Caco-2 (cell line): ENCODE measurements at regions not wholly inside any gene's neighbourhood (a gene's known extent, or its start where the extent isn't known, plus 50 kb on each side); places are given as distances from the start of the nearest gene placed in this dataset.

Experiments
- BruUV-seq: library from RNA; stranded (reverse); fragments of 400-500 nt; replicated peaks from 2 replicates; lab custom pipeline; 2021; lab: Mats Ljungman, UMichigan
- CTCF ChIA-PET: fragments of 300-600 bp; sonication (Branson Sonifier 250); formaldehyde crosslinking; loops from one replicate; lab custom pipeline; 2022; ENCODE audit warnings: antibody characterized with exemption; lab: Charles Lee
- POLR2A ChIA-PET: fragments of 300-600 bp; sonication (Branson Sonifier 250); formaldehyde crosslinking; loops from one replicate; lab custom pipeline; 2022; ENCODE audit warnings: antibody characterized with exemption; lab: Charles Lee
- DNase-seq, 2 experiments: peaks; one replicate each; pipeline versions ENCODE4 v3.0.0 to v3.0.0-alpha.2; 2020 to 2022
- H3K27me3 ChIP-seq: replicated peaks from 2 replicates; pipeline ENCODE4 v1.6.0; 2011; ENCODE audit warnings: low read length; ENCODE audit not compliant: control insufficient read depth, insufficient read depth
- H3K36me3 ChIP-seq: 2 replicates; pipeline ENCODE4 v1.5.1; 2011; ENCODE audit warnings: low read length; ENCODE audit not compliant: control insufficient read depth, insufficient read depth
- H3K4me1 ChIP-seq: fragments of 250-450 bp; sonication (Bioruptor Pico); 2 replicates; pipeline ENCODE4 v1.5.1; 2020; ENCODE audit warnings: mild to moderate bottlenecking
- H3K4me3 ChIP-seq: 2 replicates; pipeline ENCODE4 v1.5.1; 2011; ENCODE audit warnings: low read depth, mild to moderate bottlenecking, control low read depth, low read length
- H3K9me3 ChIP-seq: fragments of 250-450 bp; sonication (Bioruptor Pico); 2 replicates; pipeline ENCODE4 v1.5.1; 2020; ENCODE audit warnings: mild to moderate bottlenecking, moderate library complexity
- H3K27ac Mint-ChIP-seq: one replicate; pipeline ENCODE4 v1.8.0; 2022; ENCODE audit warnings: mixed read lengths; ENCODE audit not compliant: unreplicated experiment
- H3K27me3 Mint-ChIP-seq: one replicate; pipeline ENCODE4 v1.8.0; 2022; ENCODE audit warnings: mixed read lengths; ENCODE audit not compliant: insufficient read depth, unreplicated experiment
- H3K36me3 Mint-ChIP-seq: one replicate; pipeline ENCODE4 v1.8.0; 2022; ENCODE audit warnings: mild to moderate bottlenecking, mixed read lengths; ENCODE audit not compliant: insufficient read depth, unreplicated experiment
- H3K4me1 Mint-ChIP-seq: one replicate; pipeline ENCODE4 v1.8.0; 2022; ENCODE audit warnings: low read depth, mixed read lengths; ENCODE audit not compliant: unreplicated experiment
- H3K4me3 Mint-ChIP-seq: one replicate; pipeline ENCODE4 v1.8.0; 2022; ENCODE audit warnings: mild to moderate bottlenecking, moderate library complexity, mixed read lengths; ENCODE audit not compliant: unreplicated experiment
- H3K9me3 Mint-ChIP-seq: one replicate; pipeline ENCODE4 v1.8.0; 2022; ENCODE audit warnings: mixed read lengths; ENCODE audit not compliant: unreplicated experiment
- intact Hi-C: fragments of 100-400 bp; cut with micrococcal nuclease; formaldehyde crosslinking; loops from one replicate; pipeline ENCODE4 v1.10.0; 2022; ENCODE audit not compliant: unreplicated experiment
- TF ChIP-seq, protein P1 (sequence below), 2 experiments: fragments of 200-600 bp in 1 of 2; IDR thresholded peaks; 1 replicate in 1 of 2; 2 replicates in 1 of 2; pipeline versions ENCODE4 v1.5.1 to v1.8.0; 2011 to 2022; ENCODE audit warnings: antibody characterized with exemption in 1 of 2, control low read depth in 1 of 2, inconsistent platforms in 1 of 2, low read depth in 1 of 2, low read length in 1 of 2, mild to moderate bottlenecking in 1 of 2, moderate library complexity in 1 of 2; ENCODE audit not compliant: insufficient read depth in 1 of 2, severe bottlenecking in 1 of 2, unreplicated experiment in 1 of 2

DNA sequence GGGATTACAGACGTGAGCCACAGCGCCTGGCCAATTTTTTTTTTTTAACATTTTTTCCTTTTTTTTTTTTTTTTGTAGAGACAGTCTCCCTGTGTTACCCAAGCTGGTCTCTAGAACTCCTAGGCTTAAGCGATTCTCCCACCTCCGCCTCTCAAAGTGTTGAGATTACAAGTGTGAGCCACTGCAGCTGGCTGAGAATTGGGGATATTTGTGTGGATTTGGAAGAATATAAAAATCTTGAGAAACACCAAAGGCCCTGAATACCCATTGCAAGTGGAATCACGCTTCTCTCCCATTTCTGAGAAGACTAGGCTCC lies 79.9 kb upstream of the ABCC4 start:
- intact Hi-C loops: no loop called here
- peaks cover 6% of the 10 kb centered on the region for H3K4me1 Mint-ChIP-seq
- CTCF ChIA-PET: interaction anchor here (0.5 to 3.0 kb wide), 16 partner anchors 9 to 192 kb away, joined by 3 to 37 read pairs (median 4); no protein-coding TSS in a partner anchor

DNA sequence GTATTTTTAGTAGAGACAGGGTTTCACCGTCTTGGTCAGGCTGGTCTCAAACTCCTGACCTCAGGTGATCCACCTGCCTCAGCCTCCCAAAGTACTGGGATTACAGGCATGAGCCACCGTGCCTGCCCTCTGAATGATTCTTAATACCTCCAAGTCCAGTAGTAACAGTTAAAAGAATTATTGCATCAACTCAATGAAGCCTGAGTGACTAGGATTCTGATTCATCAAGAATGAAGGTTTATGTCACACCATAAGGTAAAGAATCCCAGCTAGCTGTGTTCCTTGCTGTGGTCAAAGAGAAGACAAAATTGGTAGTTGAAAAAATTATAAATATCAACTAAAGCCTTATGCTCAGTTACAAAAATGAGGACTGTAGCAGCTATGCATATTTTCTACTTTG lies 81.2 kb upstream of the ABCC4 start:
- Mint-ChIP-seq H3K9me3 (no peaks in the 10 kb centered on the region), H3K4me1 (peaks cover 6% of the 10 kb centered on the region), H3K27ac (no peak overlapping the region), H3K4me3 (no peak overlapping the region), H3K36me3 (no peaks in the 10 kb centered on the region), H3K27me3 (no peaks in the 10 kb centered on the region)
- intact Hi-C loops: no loop called here
- TF ChIP-seq, protein P1, sequence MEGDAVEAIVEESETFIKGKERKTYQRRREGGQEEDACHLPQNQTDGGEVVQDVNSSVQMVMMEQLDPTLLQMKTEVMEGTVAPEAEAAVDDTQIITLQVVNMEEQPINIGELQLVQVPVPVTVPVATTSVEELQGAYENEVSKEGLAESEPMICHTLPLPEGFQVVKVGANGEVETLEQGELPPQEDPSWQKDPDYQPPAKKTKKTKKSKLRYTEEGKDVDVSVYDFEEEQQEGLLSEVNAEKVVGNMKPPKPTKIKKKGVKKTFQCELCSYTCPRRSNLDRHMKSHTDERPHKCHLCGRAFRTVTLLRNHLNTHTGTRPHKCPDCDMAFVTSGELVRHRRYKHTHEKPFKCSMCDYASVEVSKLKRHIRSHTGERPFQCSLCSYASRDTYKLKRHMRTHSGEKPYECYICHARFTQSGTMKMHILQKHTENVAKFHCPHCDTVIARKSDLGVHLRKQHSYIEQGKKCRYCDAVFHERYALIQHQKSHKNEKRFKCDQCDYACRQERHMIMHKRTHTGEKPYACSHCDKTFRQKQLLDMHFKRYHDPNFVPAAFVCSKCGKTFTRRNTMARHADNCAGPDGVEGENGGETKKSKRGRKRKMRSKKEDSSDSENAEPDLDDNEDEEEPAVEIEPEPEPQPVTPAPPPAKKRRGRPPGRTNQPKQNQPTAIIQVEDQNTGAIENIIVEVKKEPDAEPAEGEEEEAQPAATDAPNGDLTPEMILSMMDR (IDR thresholded peaks at IDR 0.05; ENCODE audit: insufficient read depth in 1 of 2, low read depth in 1 of 2, low read length in 1 of 2, severe bottlenecking in 1 of 2, unreplicated experiment in 1 of 2): no peak
- Histone ChIP-seq H3K9me3 (no peaks in the 10 kb centered on the region), H3K27me3 (no peaks in the 10 kb centered on the region), H3K36me3 (no peaks in the 10 kb centered on the region), H3K4me3 (no peak overlapping the region), H3K4me1 (no peaks in the 10 kb centered on the region)
- ChIA-PET POLR2A (no interaction called here), CTCF (interaction anchor here (0.9 kb wide), 1 partner anchor 190 kb away, joined by 5 read pairs; no protein-coding TSS in a partner anchor)
- BruUV-seq: no TSS peak
- DNase-seq: no peak

More for the DNA sequence above, 79.9 kb upstream of the ABCC4 start:
- Histone ChIP-seq H3K9me3 (no peaks in the 10 kb centered on the region), H3K27me3 (no peaks in the 10 kb centered on the region), H3K36me3 (no peaks in the 10 kb centered on the region), H3K4me1 (no peaks in the 10 kb centered on the region), H3K4me3 (no peak overlapping the region)
- POLR2A ChIA-PET: no interaction called here
- DNase-seq: no peak
- H3K36me3 Mint-ChIP-seq: no peaks in the 10 kb centered on the region
- H3K4me3 Mint-ChIP-seq: no peak overlapping the region
- H3K27me3 Mint-ChIP-seq: no peaks in the 10 kb centered on the region
- no peak overlapping the region for H3K27ac Mint-ChIP-seq
- H3K9me3 Mint-ChIP-seq: no peaks in the 10 kb centered on the region
- TF ChIP-seq, protein P1 (IDR thresholded peaks at IDR 0.05; ENCODE audit: insufficient read depth in 1 of 2, low read depth in 1 of 2, low read length in 1 of 2, severe bottlenecking in 1 of 2, unreplicated experiment in 1 of 2): no peak
- no TSS peak for BruUV-seq

DNA sequence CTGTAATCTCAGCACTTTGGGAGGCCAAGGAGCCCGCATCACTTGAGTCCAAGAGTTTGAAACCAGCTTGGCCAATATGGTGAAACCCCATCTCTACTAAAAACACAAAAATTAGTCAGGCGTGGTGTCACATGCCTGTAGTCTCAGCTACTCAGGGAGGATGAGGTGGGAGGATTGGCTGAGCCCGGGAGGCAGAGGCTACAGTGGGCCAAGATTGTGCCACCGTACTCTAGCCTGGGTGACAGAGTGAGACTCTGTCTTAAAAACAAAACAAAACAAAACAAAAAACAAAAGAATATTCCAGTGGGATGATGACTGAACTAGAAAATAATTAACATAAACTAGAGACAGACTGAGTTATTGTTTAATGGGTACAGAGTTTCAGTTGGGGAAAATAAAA lies 81.7 kb upstream of the ABCC4 start:
- TF ChIP-seq, protein P1 (IDR thresholded peaks at IDR 0.05; ENCODE audit: insufficient read depth in 1 of 2, low read depth in 1 of 2, low read length in 1 of 2, severe bottlenecking in 1 of 2, unreplicated experiment in 1 of 2): no peak
- Mint-ChIP-seq H3K36me3 (no peaks in the 10 kb centered on the region), H3K27ac (no peak overlapping the region), H3K9me3 (no peaks in the 10 kb centered on the region), H3K4me1 (peaks cover 6% of the 10 kb centered on the region), H3K27me3 (no peaks in the 10 kb centered on the region), H3K4me3 (no peak overlapping the region)
- POLR2A ChIA-PET: no interaction called here
- no peak for DNase-seq
- H3K27me3 ChIP-seq: no peaks in the 10 kb centered on the region
- no peaks in the 10 kb centered on the region for H3K9me3 ChIP-seq
- intact Hi-C loops: no loop called here
- no TSS peak for BruUV-seq
- CTCF ChIA-PET: interaction anchor here (0.6 to 0.9 kb wide), 2 partner anchors 191 to 366 kb away, joined by 4 to 5 read pairs; no protein-coding TSS in a partner anchor
- H3K4me3 ChIP-seq: no peak overlapping the region
- no peaks in the 10 kb centered on the region for H3K4me1 ChIP-seq
- H3K36me3 ChIP-seq: no peaks in the 10 kb centered on the region
